Astrocyte (in vitro differentiated cells and primary cell): ENCODE measurements at regions not wholly inside any gene's neighbourhood (a gene's known extent, or its start where the extent isn't known, plus 50 kb on each side); places are given as distances from the start of the nearest gene placed in this dataset.

ENCODE experiments used
- DNase-seq: peaks from one replicate; pipeline ENCODE4 v3.0.0-alpha.2; 2010; ENCODE audit warnings: low read depth
- FAIRE-seq: peaks from 2 replicates; lab custom pipeline; 2011; peaks lifted over from hg19 to GRCh38; lab: Jason Lieb, UNC
- H2AFZ ChIP-seq: 2 replicates; pipeline ENCODE4 v1.6.0; 2012; ENCODE audit warnings: low read depth, low read length, inconsistent platforms
- H3K27ac ChIP-seq: 2 replicates; pipeline ENCODE4 v1.5.1; 2011; ENCODE audit warnings: low read depth, low read length, inconsistent platforms
- H3K27me3 ChIP-seq: 2 replicates; pipeline ENCODE4 v1.6.0; 2011; ENCODE audit warnings: low read length, inconsistent platforms; ENCODE audit not compliant: insufficient read depth
- H3K36me3 ChIP-seq: 2 replicates; pipeline ENCODE4 v1.5.1; 2011; ENCODE audit warnings: low read length, inconsistent platforms; ENCODE audit not compliant: insufficient read depth
- H3K4me1 ChIP-seq: 2 replicates; pipeline ENCODE4 v1.5.1; 2011; ENCODE audit warnings: low read length, inconsistent platforms; ENCODE audit not compliant: insufficient read depth
- H3K4me2 ChIP-seq: 2 replicates; pipeline ENCODE4 v1.6.0; 2012; ENCODE audit warnings: low read length, inconsistent platforms
- H3K4me3 ChIP-seq: 2 replicates; pipeline ENCODE4 v1.5.1; 2011; ENCODE audit warnings: low read depth, mild to moderate bottlenecking, low read length, inconsistent platforms; ENCODE audit not compliant: insufficient read depth
- H3K79me2 ChIP-seq: 2 replicates; pipeline ENCODE4 v1.6.0; 2012; ENCODE audit warnings: mild to moderate bottlenecking, low read length, inconsistent platforms; ENCODE audit not compliant: insufficient read depth
- H3K9ac ChIP-seq: 2 replicates; pipeline ENCODE4 v1.6.0; 2012; ENCODE audit warnings: mild to moderate bottlenecking, low read length, inconsistent platforms
- H3K9me3 ChIP-seq: 2 replicates; pipeline ENCODE4 v1.5.1; 2012; ENCODE audit warnings: low read depth, mild to moderate bottlenecking, low read length, inconsistent platforms; ENCODE audit not compliant: insufficient read depth
- H4K20me1 ChIP-seq: 2 replicates; pipeline ENCODE4 v1.6.0; 2012; ENCODE audit warnings: low read length, inconsistent platforms; ENCODE audit not compliant: insufficient read depth
- H3K27ac Mint-ChIP-seq: one replicate; pipeline ENCODE4 v1.8.0; 2021; ENCODE audit warnings: mild to moderate bottlenecking, mixed read lengths; ENCODE audit not compliant: unreplicated experiment
- H3K27me3 Mint-ChIP-seq: one replicate; pipeline ENCODE4 v1.8.0; 2021; ENCODE audit warnings: low read depth, mixed read lengths; ENCODE audit not compliant: unreplicated experiment
- H3K36me3 Mint-ChIP-seq: one replicate; pipeline ENCODE4 v1.8.0; 2021; ENCODE audit warnings: low read depth, mixed read lengths; ENCODE audit not compliant: unreplicated experiment
- H3K4me1 Mint-ChIP-seq: one replicate; pipeline ENCODE4 v1.8.0; 2021; ENCODE audit warnings: low read depth, mixed read lengths; ENCODE audit not compliant: unreplicated experiment
- H3K4me3 Mint-ChIP-seq: one replicate; pipeline ENCODE4 v1.8.0; 2021; ENCODE audit warnings: mild to moderate bottlenecking, moderate library complexity, mixed read lengths; ENCODE audit not compliant: unreplicated experiment
- H3K9me3 Mint-ChIP-seq: one replicate; pipeline ENCODE4 v1.8.0; 2021; ENCODE audit warnings: mild to moderate bottlenecking, mixed read lengths; ENCODE audit not compliant: unreplicated experiment
- EZH2 ChIP-seq: IDR thresholded peaks from 2 replicates; pipeline ENCODE4 v1.6.1; 2012; ENCODE audit warnings: mild to moderate bottlenecking, low read length, inconsistent platforms; ENCODE audit not compliant: insufficient read depth
- TF ChIP-seq, protein P1 (sequence below): IDR thresholded peaks from 2 replicates; pipeline ENCODE4 v1.5.1; 2011; ENCODE audit warnings: low read depth, mild to moderate bottlenecking, inconsistent platforms, low read length, moderate library complexity; ENCODE audit not compliant: insufficient read depth

DNA sequence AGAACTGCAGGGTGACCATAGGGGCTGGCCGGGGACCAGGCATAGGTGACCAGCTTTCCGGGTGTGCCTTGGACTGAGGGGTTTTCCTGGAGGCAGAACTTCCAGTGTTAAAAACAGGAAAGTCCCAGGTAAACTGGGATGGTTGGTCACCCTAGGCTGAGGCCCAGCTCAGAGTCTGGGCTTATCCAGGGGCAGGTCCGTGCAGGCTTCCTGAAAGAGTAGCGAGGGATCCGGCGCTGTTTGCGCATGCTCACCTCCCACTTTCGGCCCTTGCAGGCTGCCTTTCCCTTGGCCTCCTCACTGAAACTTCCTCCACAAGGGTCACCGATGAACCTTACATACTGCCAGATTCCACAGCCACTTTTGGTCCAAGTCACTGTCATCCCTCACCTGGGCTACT is 119.8 kb upstream of the PLET1 start:
- Histone ChIP-seq H3K4me1 (no peaks in the 10 kb centered on the region), H3K27ac (no peak overlapping the region), H3K4me3 (no peak overlapping the region), H4K20me1 (no peaks in the 10 kb centered on the region), H3K27me3 (no peaks in the 10 kb centered on the region), H3K36me3 (no peaks in the 10 kb centered on the region), H3K79me2 (no peaks in the 10 kb centered on the region), H3K9ac (no peak overlapping the region), H3K4me2 (no peak overlapping the region), H3K9me3 (no peaks in the 10 kb centered on the region), H2AFZ (no peak overlapping the region)
- Mint-ChIP-seq H3K4me1 (no peaks in the 10 kb centered on the region), H3K27ac (no peak overlapping the region), H3K9me3 (no peaks in the 10 kb centered on the region), H3K27me3 (peaks cover 4% of the 10 kb centered on the region), H3K4me3 (no peak overlapping the region), H3K36me3 (no peaks in the 10 kb centered on the region)
- no peak for DNase-seq
- TF ChIP-seq, protein P1, sequence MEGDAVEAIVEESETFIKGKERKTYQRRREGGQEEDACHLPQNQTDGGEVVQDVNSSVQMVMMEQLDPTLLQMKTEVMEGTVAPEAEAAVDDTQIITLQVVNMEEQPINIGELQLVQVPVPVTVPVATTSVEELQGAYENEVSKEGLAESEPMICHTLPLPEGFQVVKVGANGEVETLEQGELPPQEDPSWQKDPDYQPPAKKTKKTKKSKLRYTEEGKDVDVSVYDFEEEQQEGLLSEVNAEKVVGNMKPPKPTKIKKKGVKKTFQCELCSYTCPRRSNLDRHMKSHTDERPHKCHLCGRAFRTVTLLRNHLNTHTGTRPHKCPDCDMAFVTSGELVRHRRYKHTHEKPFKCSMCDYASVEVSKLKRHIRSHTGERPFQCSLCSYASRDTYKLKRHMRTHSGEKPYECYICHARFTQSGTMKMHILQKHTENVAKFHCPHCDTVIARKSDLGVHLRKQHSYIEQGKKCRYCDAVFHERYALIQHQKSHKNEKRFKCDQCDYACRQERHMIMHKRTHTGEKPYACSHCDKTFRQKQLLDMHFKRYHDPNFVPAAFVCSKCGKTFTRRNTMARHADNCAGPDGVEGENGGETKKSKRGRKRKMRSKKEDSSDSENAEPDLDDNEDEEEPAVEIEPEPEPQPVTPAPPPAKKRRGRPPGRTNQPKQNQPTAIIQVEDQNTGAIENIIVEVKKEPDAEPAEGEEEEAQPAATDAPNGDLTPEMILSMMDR, result no peak
- no peak for TF ChIP-seq EZH2
- no peak for FAIRE-seq

DNA sequence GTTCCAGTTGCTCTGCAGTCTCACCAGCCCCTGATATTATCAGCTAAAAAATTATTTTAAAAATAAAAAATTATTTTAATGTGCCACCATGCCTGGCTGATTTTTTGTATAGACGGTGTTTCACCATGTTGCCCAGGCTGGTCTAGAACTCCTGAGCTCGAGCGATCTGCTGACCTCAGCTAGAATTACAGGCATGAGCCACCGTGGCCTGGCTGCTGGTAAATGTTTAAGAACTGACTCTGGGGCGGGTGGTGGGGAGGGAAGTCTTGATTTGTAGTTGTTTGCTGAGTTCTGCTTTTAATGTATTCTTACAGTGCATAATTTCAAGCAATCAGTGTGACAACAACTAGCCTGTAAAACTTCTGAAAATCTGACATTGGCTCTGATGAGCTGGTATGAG is 120.9 kb upstream of the PLET1 start:
- no peak overlapping the region for H3K27ac Mint-ChIP-seq
- no peak for TF ChIP-seq EZH2
- TF ChIP-seq, protein P1, result no peak
- FAIRE-seq, result no peak
- H3K4me3 Mint-ChIP-seq, result no peak overlapping the region
- Histone ChIP-seq H3K79me2 (no peaks in the 10 kb centered on the region), H3K27me3 (no peaks in the 10 kb centered on the region), H3K4me1 (no peaks in the 10 kb centered on the region), H3K4me2 (no peak overlapping the region), H3K9me3 (no peaks in the 10 kb centered on the region), H2AFZ (no peak overlapping the region), H3K36me3 (no peaks in the 10 kb centered on the region), H3K4me3 (no peak overlapping the region), H3K27ac (no peak overlapping the region), H4K20me1 (no peaks in the 10 kb centered on the region), H3K9ac (no peak overlapping the region)
- no peaks in the 10 kb centered on the region for H3K4me1 Mint-ChIP-seq
- no peaks in the 10 kb centered on the region for H3K36me3 Mint-ChIP-seq
- H3K9me3 Mint-ChIP-seq, result no peaks in the 10 kb centered on the region
- DNase-seq, result no peak
- peaks cover 4% of the 10 kb centered on the region for H3K27me3 Mint-ChIP-seq

DNA sequence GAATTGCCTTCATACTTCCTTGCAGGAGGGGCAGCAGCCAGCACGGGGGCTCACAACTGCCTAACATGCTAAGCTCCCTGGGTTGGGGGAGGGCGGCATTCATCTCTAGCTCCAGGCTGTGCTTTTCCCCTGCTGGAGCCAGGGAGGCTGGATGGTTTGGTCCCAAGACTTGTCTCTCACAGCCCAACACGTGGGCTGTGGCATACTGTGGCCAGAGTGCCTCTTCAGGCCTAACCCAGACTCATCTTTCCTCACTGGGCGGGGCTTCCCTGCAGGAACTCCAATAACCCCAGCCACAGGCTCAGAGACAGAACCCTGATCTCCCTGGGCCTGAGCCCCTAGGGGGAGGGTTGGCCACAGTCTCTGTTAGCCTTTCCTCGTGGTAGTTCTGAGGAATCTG is 121.9 kb upstream of the PLET1 start:
- no peak overlapping the region for H2AFZ ChIP-seq
- H3K27me3 Mint-ChIP-seq, result peaks cover 4% of the 10 kb centered on the region

More for the DNA sequence above, 121.9 kb upstream of the PLET1 start:
- H3K4me1 ChIP-seq, result no peaks in the 10 kb centered on the region
- no peaks in the 10 kb centered on the region for H4K20me1 ChIP-seq
- H3K4me3 ChIP-seq, result no peak overlapping the region
- H3K9me3 Mint-ChIP-seq, result peaks cover 2% of the 10 kb centered on the region
- TF ChIP-seq, protein P1, result no peak
- TF ChIP-seq EZH2, result no peak
- H3K9me3 ChIP-seq, result no peaks in the 10 kb centered on the region
- H3K79me2 ChIP-seq, result no peaks in the 10 kb centered on the region
- DNase-seq (no peak), FAIRE-seq (no peak)
- no peaks in the 10 kb centered on the region for H3K27me3 ChIP-seq
- H3K36me3 Mint-ChIP-seq, result no peaks in the 10 kb centered on the region
- H3K36me3 ChIP-seq, result no peaks in the 10 kb centered on the region
- H3K4me2 ChIP-seq, result no peak overlapping the region
- H3K27ac ChIP-seq, result no peak overlapping the region
- H3K4me3 Mint-ChIP-seq, result no peak overlapping the region
- no peaks in the 10 kb centered on the region for H3K4me1 Mint-ChIP-seq
- no peak overlapping the region for H3K9ac ChIP-seq
- no peak overlapping the region for H3K27ac Mint-ChIP-seq
